Lower lobe of right lung (tissue), 2 donors: ENCODE measurements at regions not wholly inside any gene's neighbourhood (a gene's known extent, or its start where the extent isn't known, plus 50 kb on each side); places are given as distances from the start of the nearest gene placed in this dataset.
"Not testable (repeated sequence)": the region's sequence is repeated elsewhere in the genome, so short reads cannot be mapped to it uniquely, and the experiment has no call there.

ENCODE experiments used
- ATAC-seq, 2 donors: fragments of 200-7000 bp; cut with Tn5 transposase; one replicate each; pipeline ENCODE4 v1.9.1; 2020 to 2022; ENCODE audit warnings: mild to moderate bottlenecking in 2 of 2, moderate library complexity in 2 of 2
- DNase-seq: peaks from one replicate; pipeline ENCODE4 v3.0.0-alpha.2; 2020
- H3K27ac ChIP-seq: fragments of 200-600 bp; one replicate; pipeline ENCODE4 v1.8.0; 2022
- H3K27me3 ChIP-seq: fragments of 200-600 bp; one replicate; pipeline ENCODE4 v1.8.0; 2022; ENCODE audit warnings: low read depth
- H3K36me3 ChIP-seq: fragments of 200-600 bp; one replicate; pipeline ENCODE4 v1.8.0; 2022; ENCODE audit warnings: mild to moderate bottlenecking
- H3K4me1 ChIP-seq: fragments of 200-600 bp; one replicate; pipeline ENCODE4 v1.8.0; 2022
- H3K4me3 ChIP-seq: fragments of 200-600 bp; one replicate; pipeline ENCODE4 v1.8.0; 2022; ENCODE audit warnings: mild to moderate bottlenecking
- H3K9me3 ChIP-seq: fragments of 200-600 bp; one replicate; pipeline ENCODE4 v1.8.0; 2022
- CTCF ChIP-seq: fragments of 200-600 bp; IDR thresholded peaks from one replicate; pipeline ENCODE4 v1.8.0; 2022; ENCODE audit warnings: antibody characterized with exemption, mild to moderate bottlenecking
- intact Hi-C: fragments of 100-400 bp; cut with DNase I; formaldehyde crosslinking; loops from one replicate; pipeline ENCODE4 v1.11.0; 2022
- donor health status: DM: no; HTN: yes; CAD: no; lungs with severe emphysema.

GRCh38 chr14:40336846-40337245 lies 904.6 kb upstream of the FBXO33 start:
- Histone ChIP-seq H3K36me3 (no peaks in the 10 kb centered on the region), H3K4me3 (no peak overlapping the region), H3K4me1 (no peaks in the 10 kb centered on the region), H3K9me3 (no peaks in the 10 kb centered on the region), H3K27me3 (no peaks in the 10 kb centered on the region), H3K27ac (no peak overlapping the region)
- TF ChIP-seq CTCF: no peak
- intact Hi-C loops: no loop called here
- no peak for DNase-seq
- no peak for ATAC-seq

- DNase-seq, ATAC-seq, H3K27me3 ChIP-seq, H3K4me3 ChIP-seq, H3K4me1 ChIP-seq, H3K9me3 ChIP-seq, H3K36me3 ChIP-seq, H3K27ac ChIP-seq, intact Hi-C loops: not testable (repeated sequence)
Measured at GRCh38 chr14:40326519-40326918, 894.3 kb upstream of the FBXO33 start.

GRCh38 chr14:40318211-40318719 lies 886.0 kb upstream of the FBXO33 start:
- Histone ChIP-seq H3K27ac (no peak overlapping the region), H3K27me3 (no peaks in the 10 kb centered on the region), H3K4me1 (no peaks in the 10 kb centered on the region), H3K9me3 (no peaks in the 10 kb centered on the region), H3K36me3 (no peaks in the 10 kb centered on the region), H3K4me3 (no peak overlapping the region)
- DNase-seq (no peak), ATAC-seq (no peak)
- TF ChIP-seq CTCF: no peak
- intact Hi-C loops: no loop called here

GRCh38 chr14:40317690-40318089 lies 885.5 kb upstream of the FBXO33 start:
- no peaks in the 10 kb centered on the region for H3K4me1 ChIP-seq
- no peaks in the 10 kb centered on the region for H3K36me3 ChIP-seq
- no peak overlapping the region for H3K27ac ChIP-seq
- H3K27me3 ChIP-seq: no peaks in the 10 kb centered on the region
- no peak for TF ChIP-seq CTCF
- no peak for DNase-seq
- H3K9me3 ChIP-seq: no peaks in the 10 kb centered on the region
- ATAC-seq: no peak
- H3K4me3 ChIP-seq: no peak overlapping the region
- intact Hi-C loops: no loop called here

- ATAC-seq: no peak
- intact Hi-C loops: no loop called here
Measured at GRCh38 chr14:40312296-40312695, 880.1 kb upstream of the FBXO33 start.

GRCh38 chr14:40309124-40309523 lies 876.9 kb upstream of the FBXO33 start:
- DNase-seq: no peak
- intact Hi-C loops: no loop called here
- H3K27me3 ChIP-seq: no peaks in the 10 kb centered on the region
- H3K4me3 ChIP-seq: no peak overlapping the region
- no peak for ATAC-seq
- no peak for TF ChIP-seq CTCF
- H3K27ac ChIP-seq: no peak overlapping the region
- no peaks in the 10 kb centered on the region for H3K4me1 ChIP-seq
- no peaks in the 10 kb centered on the region for H3K36me3 ChIP-seq
- no peaks in the 10 kb centered on the region for H3K9me3 ChIP-seq

More at GRCh38 chr14:40312296-40312695, 880.1 kb upstream of the FBXO33 start:
- H3K9me3 ChIP-seq: no peaks in the 10 kb centered on the region
- TF ChIP-seq CTCF: no peak
- H3K27me3 ChIP-seq: no peaks in the 10 kb centered on the region
- H3K4me3 ChIP-seq: no peak overlapping the region
- no peak for DNase-seq
- no peaks in the 10 kb centered on the region for H3K4me1 ChIP-seq
- no peaks in the 10 kb centered on the region for H3K36me3 ChIP-seq
- H3K27ac ChIP-seq: no peak overlapping the region
